Neutrophil (primary cell): ENCODE measurements at regions not wholly inside any gene's neighbourhood (a gene's known extent, or its start where the extent isn't known, plus 50 kb on each side); places are given as distances from the start of the nearest gene placed in this dataset.

ENCODE experiments used
- H3K27ac ChIP-seq: fragments of 200-600 bp; sonication (generic); 2 replicates; pipeline ENCODE4 v1.5.1; 2016; ENCODE audit warnings: mild to moderate bottlenecking, moderate library complexity
- H3K27me3 ChIP-seq: fragments of 200-600 bp; sonication (generic); 2 replicates; pipeline ENCODE4 v1.6.0; 2016; ENCODE audit warnings: mild to moderate bottlenecking
- H3K36me3 ChIP-seq: fragments of 200-600 bp; sonication (generic); 2 replicates; pipeline ENCODE4 v1.5.1; 2017
- H3K4me1 ChIP-seq, 2 experiments: fragments of 200-600 bp in 1 of 2; sonication (generic) in 1 of 2; 1 replicate in 1 of 2; 2 replicates in 1 of 2; pipeline versions ENCODE4 v1.5.1 to v1.6.1; 2013 to 2016; ENCODE audit warnings: low read depth in 1 of 2, low read length in 1 of 2, mild to moderate bottlenecking in 1 of 2, moderate library complexity in 1 of 2; ENCODE audit not compliant: control insufficient read depth in 1 of 2, insufficient read depth in 1 of 2
- H3K4me3 ChIP-seq, 2 experiments: fragments of 200-600 bp in 1 of 2; sonication (generic) in 1 of 2; 1 replicate in 1 of 2; 2 replicates in 1 of 2; pipeline ENCODE4 v1.5.1; 2013 to 2016; ENCODE audit warnings: low read depth in 1 of 2, low read length in 1 of 2, mild to moderate bottlenecking in 1 of 2, moderate library complexity in 1 of 2
- H3K9me3 ChIP-seq: fragments of 200-600 bp; sonication (generic); 2 replicates; pipeline ENCODE4 v1.5.1; 2016
- CTCF ChIP-seq: fragments of 200-600 bp; sonication (generic); IDR thresholded peaks from 2 replicates; pipeline ENCODE4 v1.5.1; 2016; ENCODE audit warnings: antibody characterized with exemption

- TF ChIP-seq CTCF: no peak
- Histone ChIP-seq H3K9me3 (no peaks in the 10 kb centered on the region), H3K27me3 (no peaks in the 10 kb centered on the region), H3K4me3 (no peak overlapping the region), H3K27ac (no peak overlapping the region), H3K4me1 (no peaks in the 10 kb centered on the region), H3K36me3 (no peaks in the 10 kb centered on the region)
Observed at GRCh38 chr2:118440404-118441098, 352.3 kb downstream of the INSIG2 start.

- Histone ChIP-seq H3K27me3 (no peaks in the 10 kb centered on the region), H3K9me3 (no peaks in the 10 kb centered on the region), H3K4me3 (no peak overlapping the region), H3K27ac (no peak overlapping the region), H3K36me3 (no peaks in the 10 kb centered on the region), H3K4me1 (no peaks in the 10 kb centered on the region)
- TF ChIP-seq CTCF: no peak
Observed at GRCh38 chr2:118437501-118437900, 349.2 kb downstream of the INSIG2 start.

GRCh38 chr2:118431997-118432396 lies 343.7 kb downstream of the INSIG2 start:
- Histone ChIP-seq H3K9me3 (no peaks in the 10 kb centered on the region), H3K27me3 (no peaks in the 10 kb centered on the region), H3K4me3 (no peak overlapping the region), H3K36me3 (no peaks in the 10 kb centered on the region), H3K4me1 (no peaks in the 10 kb centered on the region), H3K27ac (no peak overlapping the region)
- TF ChIP-seq CTCF: no peak

GRCh38 chr2:118431586-118431985 lies 343.3 kb downstream of the INSIG2 start:
- Histone ChIP-seq H3K27me3 (no peaks in the 10 kb centered on the region), H3K4me1 (no peaks in the 10 kb centered on the region), H3K9me3 (no peaks in the 10 kb centered on the region), H3K4me3 (no peak overlapping the region), H3K27ac (no peak overlapping the region), H3K36me3 (no peaks in the 10 kb centered on the region)
- no peak for TF ChIP-seq CTCF

GRCh38 chr2:118431165-118431517 lies 342.9 kb downstream of the INSIG2 start:
- Histone ChIP-seq H3K4me3 (no peak overlapping the region), H3K4me1 (no peaks in the 10 kb centered on the region), H3K9me3 (no peaks in the 10 kb centered on the region), H3K27me3 (no peaks in the 10 kb centered on the region), H3K27ac (no peak overlapping the region), H3K36me3 (no peaks in the 10 kb centered on the region)
- TF ChIP-seq CTCF: no peak
